Kidney (tissue), 13 donors: ENCODE measurements at regions not wholly inside any gene's neighbourhood (a gene's known extent, or its start where the extent isn't known, plus 50 kb on each side); places are given as distances from the start of the nearest gene placed in this dataset.
A peak's percentile ranks its signal among the peaks of the same experiment; 100 is the strongest.

Experiments
- DNase-seq, 5 donors: peaks; one replicate each; pipeline ENCODE4 v3.0.0-alpha.2; 2013 to 2020
- FAIRE-seq: peaks from 2 replicates; lab custom pipeline; 2012; peaks lifted over from hg19 to GRCh38; lab: Jason Lieb, UNC
- H3K27ac ChIP-seq, 2 donors: one replicate each; pipeline ENCODE4 v1.7.0; 2013; ENCODE audit warnings: low read depth in 2 of 2, low read length in 2 of 2, inconsistent platforms in 1 of 2
- H3K27me3 ChIP-seq: one replicate; pipeline ENCODE4 v1.7.1; 2013; ENCODE audit warnings: low read length, inconsistent platforms; ENCODE audit not compliant: control insufficient read depth, insufficient read depth
- H3K36me3 ChIP-seq, 3 donors: one replicate each; pipeline versions ENCODE4 v1.7.0 to v1.7.1; 2013; ENCODE audit warnings: low read length in 3 of 3, control low read depth in 1 of 3, inconsistent platforms in 1 of 3; ENCODE audit not compliant: insufficient read depth in 3 of 3, control insufficient read depth in 2 of 3
- H3K4me1 ChIP-seq, 3 donors: one replicate each; pipeline versions ENCODE4 v1.7.0 to v1.7.1; 2013; ENCODE audit warnings: low read length in 3 of 3, inconsistent platforms in 1 of 3, low read depth in 1 of 3; ENCODE audit not compliant: control insufficient read depth in 2 of 3, insufficient read depth in 2 of 3
- H3K4me3 ChIP-seq, 3 donors: one replicate each; pipeline versions ENCODE4 v1.7.0 to v1.8.1; 2013; ENCODE audit warnings: low read length in 3 of 3, control low read depth in 1 of 3, inconsistent platforms in 1 of 3
- H3K9ac ChIP-seq, 3 donors: one replicate each; pipeline versions ENCODE4 v1.7.0 to v1.7.1; 2013; ENCODE audit warnings: low read length in 3 of 3, control low read depth in 1 of 3, inconsistent platforms in 1 of 3
- H3K9me3 ChIP-seq, 3 donors: one replicate each; pipeline versions ENCODE4 v1.7.0 to v1.7.1; 2013; ENCODE audit warnings: low read length in 3 of 3, control low read depth in 1 of 3, inconsistent platforms in 1 of 3; ENCODE audit not compliant: control insufficient read depth in 2 of 3, insufficient read depth in 1 of 3
- CTCF ChIP-seq: IDR thresholded peaks from 3 replicates; pipeline ENCODE4 v1.5.1; 2012; ENCODE audit warnings: mild to moderate bottlenecking, moderate library complexity, borderline replicate concordance; ENCODE audit not compliant: insufficient read depth; ENCODE audit errors: extremely low read depth
- intact Hi-C: fragments of 100-400 bp; cut with DNase I; formaldehyde crosslinking; loops from one replicate; pipeline ENCODE4 v1.11.1; 2022
- donor health status: control.
- donor health status: control.
- donor health status: control.
- donor health status: control.
- donor health status: control.
- donor health status: DM: yes; HTN: yes; CAD: no.
- donor health status: Normal renal cell carcinoma (clear cell type).

GRCh38 chr2:204339212-204339715 is 206.0 kb upstream of the PARD3B start:
- no peaks in the 10 kb centered on the region for H3K36me3 ChIP-seq
- H3K9ac ChIP-seq = no peak overlapping the region
- no peak for DNase-seq
- H3K27me3 ChIP-seq = no peaks in the 10 kb centered on the region
- H3K4me3 ChIP-seq = no peak overlapping the region
- H3K4me1 ChIP-seq = peaks cover 0 to 3% (median 0%) of the 10 kb centered on the region in 3 donors
- no peaks in the 10 kb centered on the region for H3K9me3 ChIP-seq
- intact Hi-C loops = loop anchor here (10.0 kb wide), 1 partner anchor 356 kb away; no protein-coding TSS in a partner anchor
- TF ChIP-seq CTCF = no peak
- H3K27ac ChIP-seq = no peak overlapping the region
- no peak for FAIRE-seq

- Histone ChIP-seq H3K4me3 (no peak overlapping the region), H3K27ac (no peak overlapping the region), H3K9me3 (no peaks in the 10 kb centered on the region), H3K36me3 (no peaks in the 10 kb centered on the region), H3K27me3 (no peaks in the 10 kb centered on the region), H3K9ac (no peak overlapping the region), H3K4me1 (peaks cover 0 to 3% (median 0%) of the 10 kb centered on the region in 3 donors)
- no peak for DNase-seq
- TF ChIP-seq CTCF = no peak
- intact Hi-C loops = no loop called here
- peak; percentile 45 for FAIRE-seq
Observed at GRCh38 chr2:204340511-204340910, 204.8 kb upstream of the PARD3B start.

- no peak for TF ChIP-seq CTCF
- Histone ChIP-seq H3K4me3 (no peak overlapping the region), H3K9ac (no peak overlapping the region), H3K27me3 (no peaks in the 10 kb centered on the region), H3K4me1 (peaks cover 0 to 2% (median 0%) of the 10 kb centered on the region in 3 donors), H3K36me3 (no peaks in the 10 kb centered on the region), H3K9me3 (no peaks in the 10 kb centered on the region), H3K27ac (no peak overlapping the region)
- no peak for DNase-seq
- intact Hi-C loops = no loop called here
- FAIRE-seq = peak; percentile 64
Observed at GRCh38 chr2:204341887-204342276, 203.4 kb upstream of the PARD3B start.

- Histone ChIP-seq H3K4me1 (peaks cover 0 to 2% (median 0%) of the 10 kb centered on the region in 3 donors), H3K36me3 (no peaks in the 10 kb centered on the region), H3K27me3 (no peaks in the 10 kb centered on the region), H3K27ac (peak overlapping the region in 1 of 2 donors; percentile 20), H3K9me3 (no peaks in the 10 kb centered on the region), H3K4me3 (peak overlapping the region in 1 of 3 donors; percentile 35), H3K9ac (no peak overlapping the region)
- intact Hi-C loops = no loop called here
- no peak for FAIRE-seq
- peak in 1 of 5 donors; percentile 29 for DNase-seq
- no peak for TF ChIP-seq CTCF
Observed at GRCh38 chr2:204343685-204344084, 201.6 kb upstream of the PARD3B start.
